GM12891 (cell line): ENCODE measurements at regions not wholly inside any gene's neighbourhood (a gene's known extent, or its start where the extent isn't known, plus 50 kb on each side); places are given as distances from the start of the nearest gene placed in this dataset.

Experiments used
- PAX5 ChIP-seq: IDR thresholded peaks from 2 replicates; pipeline ENCODE4 v1.6.1; 2011; ENCODE audit warnings: low read length, moderate library complexity, mild to moderate bottlenecking; ENCODE audit not compliant: insufficient read depth, severe bottlenecking
- POLR2A ChIP-seq: IDR thresholded peaks from 2 replicates; pipeline ENCODE4 v1.6.1; 2011; ENCODE audit warnings: low read depth, low read length, control low read depth
- POLR2AphosphoS5 ChIP-seq: IDR thresholded peaks from 2 replicates; pipeline ENCODE4 v1.6.1; 2011; ENCODE audit warnings: low read depth, low read length, control low read depth
- SPI1 ChIP-seq: IDR thresholded peaks from 2 replicates; pipeline ENCODE4 v1.6.1; 2011; ENCODE audit warnings: low read depth, low read length, control low read depth

DNA sequence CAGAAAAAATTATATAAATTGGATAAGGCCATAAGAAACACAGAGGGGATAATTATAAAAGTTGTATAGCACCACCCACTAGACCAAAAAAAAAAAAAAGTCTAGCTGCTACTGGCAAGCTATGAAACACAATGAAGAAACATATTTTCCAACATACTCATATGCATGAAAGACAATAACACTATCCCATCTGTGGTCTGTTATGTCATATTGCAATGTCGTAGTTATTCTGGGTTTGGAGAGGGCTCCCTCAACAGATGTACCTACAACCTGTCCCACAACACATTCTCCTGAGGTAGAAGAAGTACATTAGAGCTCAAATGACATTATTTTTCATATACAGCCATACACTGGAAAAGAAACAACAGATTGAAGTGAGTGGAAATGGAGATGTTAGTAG, 517.6 kb upstream of the ADGRL4 start:
- TF ChIP-seq PAX5, result no peak
- no peak for TF ChIP-seq POLR2A
- TF ChIP-seq POLR2AphosphoS5, result no peak
- TF ChIP-seq SPI1, result no peak
